ENCODE measurements at regions not wholly inside any gene's neighbourhood (a gene's known extent, or its start where the extent isn't known, plus 50 kb on each side); places are given as distances from the start of the nearest gene placed in this dataset.

GRCh38 chr4:57777876-57778275 lies 667.7 kb upstream of the IGFBP7 start:
- no peak for DNase-seq (ENCODE audit: low read depth)
- no peak overlapping the region for H3K4me3 ChIP-seq (ENCODE audit: control insufficient read depth, low read depth, low read length)
- TF ChIP-seq CTCF (conservative IDR thresholded peaks at IDR 0.05; ENCODE audit: control insufficient read depth, insufficient read depth, low read depth, low read length): no peak

DNA sequence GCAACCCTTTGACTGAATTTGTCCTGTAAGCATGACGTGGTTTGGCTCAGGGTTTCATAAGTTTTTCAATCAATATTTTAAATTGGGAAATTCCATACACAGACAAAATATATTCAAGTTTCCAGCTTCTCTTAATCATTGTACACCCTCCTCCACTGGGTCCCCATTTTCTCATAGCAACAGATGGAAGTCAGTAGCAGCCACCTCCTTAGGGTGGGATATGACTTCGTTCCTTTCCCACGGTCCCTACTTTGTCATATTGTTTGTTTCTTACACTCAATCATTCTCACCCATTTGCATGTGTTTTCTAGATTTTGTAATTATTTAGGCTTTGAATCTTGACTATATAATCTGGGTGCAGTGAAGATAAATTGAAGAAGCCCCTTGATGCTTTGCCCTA lies 664.5 kb upstream of the IGFBP7 start:
- TF ChIP-seq CTCF (conservative IDR thresholded peaks at IDR 0.05; ENCODE audit: control insufficient read depth, insufficient read depth, low read depth, low read length): no peak
- no peak overlapping the region for H3K4me3 ChIP-seq (ENCODE audit: control insufficient read depth, low read depth, low read length)
- DNase-seq (ENCODE audit: low read depth): no peak

- no peak for TF ChIP-seq CTCF (conservative IDR thresholded peaks at IDR 0.05; ENCODE audit: control insufficient read depth, insufficient read depth, low read depth, low read length)
- DNase-seq (ENCODE audit: low read depth): no peak
- no peak overlapping the region for H3K4me3 ChIP-seq (ENCODE audit: control insufficient read depth, low read depth, low read length)
Observed at GRCh38 chr4:57774171-57774570, 664.0 kb upstream of the IGFBP7 start.

GRCh38 chr4:57766341-57766740 lies 656.2 kb upstream of the IGFBP7 start:
- no peak for TF ChIP-seq CTCF (conservative IDR thresholded peaks at IDR 0.05; ENCODE audit: control insufficient read depth, insufficient read depth, low read depth, low read length)
- DNase-seq (ENCODE audit: low read depth): no peak
- H3K4me3 ChIP-seq (ENCODE audit: control insufficient read depth, low read depth, low read length): no peak overlapping the region

GRCh38 chr4:57764856-57765255 lies 654.7 kb upstream of the IGFBP7 start:
- DNase-seq (ENCODE audit: low read depth): no peak
- TF ChIP-seq CTCF (conservative IDR thresholded peaks at IDR 0.05; ENCODE audit: control insufficient read depth, insufficient read depth, low read depth, low read length): no peak
- no peak overlapping the region for H3K4me3 ChIP-seq (ENCODE audit: control insufficient read depth, low read depth, low read length)

DNA sequence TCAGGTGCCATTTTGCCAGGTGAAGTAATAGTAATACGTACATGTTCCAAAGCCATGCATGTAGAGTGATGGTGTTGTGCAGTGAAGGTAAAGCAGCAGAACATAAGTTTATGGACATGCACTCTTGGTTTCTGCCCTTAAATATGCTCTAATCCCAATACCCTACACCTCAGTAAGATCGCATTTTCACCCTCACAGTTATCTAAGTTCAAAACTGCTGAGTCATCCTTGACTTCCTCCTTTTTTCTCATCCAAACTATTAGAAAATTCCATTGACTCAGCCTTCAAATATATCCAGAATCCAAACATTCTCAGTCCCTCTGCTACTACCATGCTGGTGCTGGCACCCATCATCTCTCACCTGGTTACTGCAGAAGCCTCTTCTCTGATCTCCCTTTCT lies 652.9 kb upstream of the IGFBP7 start:
- no peak for DNase-seq (ENCODE audit: low read depth)
- TF ChIP-seq CTCF (conservative IDR thresholded peaks at IDR 0.05; ENCODE audit: control insufficient read depth, insufficient read depth, low read depth, low read length): no peak

GRCh38 chr4:57740625-57741190 lies 630.5 kb upstream of the IGFBP7 start:
- no peak for TF ChIP-seq CTCF (conservative IDR thresholded peaks at IDR 0.05; ENCODE audit: control insufficient read depth, insufficient read depth, low read depth, low read length)
- no peak overlapping the region for H3K4me3 ChIP-seq (ENCODE audit: control insufficient read depth, low read depth, low read length)
- no peak for DNase-seq (ENCODE audit: low read depth)

More for the DNA sequence above, 652.9 kb upstream of the IGFBP7 start:
- no peak overlapping the region for H3K4me3 ChIP-seq (ENCODE audit: control insufficient read depth, low read depth, low read length)
